GM12892 (cell line): ENCODE measurements at regions not wholly inside any gene's neighbourhood (a gene's known extent, or its start where the extent isn't known, plus 50 kb on each side); places are given as distances from the start of the nearest gene placed in this dataset.

Experiments
- POLR2A ChIP-seq: IDR thresholded peaks from 2 replicates; pipeline ENCODE4 v1.6.1; 2011; ENCODE audit warnings: low read depth, low read length, control low read depth
- POLR2AphosphoS5 ChIP-seq: IDR thresholded peaks from 2 replicates; pipeline ENCODE4 v1.6.1; 2011; ENCODE audit warnings: low read depth, low read length, control low read depth
- TAF1 ChIP-seq: IDR thresholded peaks from 2 replicates; pipeline ENCODE4 v1.6.1; 2011; ENCODE audit warnings: low read depth, mild to moderate bottlenecking, control low read depth, low read length, borderline replicate concordance

GRCh38 chr6:19949155-19949554 is 112.0 kb downstream of the ID4 start:
- TF ChIP-seq POLR2A (no peak), POLR2AphosphoS5 (no peak), TAF1 (no peak)
